ENCODE measurements at regions not wholly inside any gene's neighbourhood (a gene's known extent, or its start where the extent isn't known, plus 50 kb on each side); places are given as distances from the start of the nearest gene placed in this dataset.

DNA sequence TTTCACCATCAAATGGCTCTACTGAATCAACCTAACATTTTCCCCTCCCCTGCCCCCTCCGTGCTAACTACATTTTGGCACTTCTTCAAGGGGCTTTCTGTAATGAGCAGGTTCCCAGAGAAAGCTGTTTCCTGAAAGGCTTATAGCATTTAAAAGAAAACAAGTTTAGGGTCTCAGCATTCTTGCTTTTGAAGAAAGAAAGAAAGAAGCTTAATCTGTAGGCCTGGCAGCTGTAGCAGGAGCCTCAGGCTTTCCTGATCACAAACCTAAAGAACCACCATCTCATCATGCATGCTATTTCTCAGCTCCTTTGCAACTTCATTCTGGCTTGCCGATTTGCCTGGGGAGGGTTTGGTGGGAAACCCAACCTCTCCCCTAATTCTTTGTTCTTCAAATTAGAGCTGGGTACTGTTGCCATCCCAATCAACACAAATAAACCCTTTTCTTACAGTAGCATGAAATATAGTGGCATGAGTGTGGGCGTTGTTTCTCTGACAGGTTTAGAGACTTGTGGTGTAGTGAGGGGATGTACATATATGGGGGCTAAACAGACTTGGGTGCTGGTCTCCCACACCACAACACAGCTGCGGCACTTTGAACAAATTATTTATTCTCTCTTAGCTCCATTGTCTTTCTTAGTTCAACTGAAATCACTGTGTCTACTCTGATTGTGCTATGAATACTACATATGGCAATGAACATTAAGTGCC, 160.5 kb upstream of the TNC start:
- TF ChIP-seq, protein P1, sequence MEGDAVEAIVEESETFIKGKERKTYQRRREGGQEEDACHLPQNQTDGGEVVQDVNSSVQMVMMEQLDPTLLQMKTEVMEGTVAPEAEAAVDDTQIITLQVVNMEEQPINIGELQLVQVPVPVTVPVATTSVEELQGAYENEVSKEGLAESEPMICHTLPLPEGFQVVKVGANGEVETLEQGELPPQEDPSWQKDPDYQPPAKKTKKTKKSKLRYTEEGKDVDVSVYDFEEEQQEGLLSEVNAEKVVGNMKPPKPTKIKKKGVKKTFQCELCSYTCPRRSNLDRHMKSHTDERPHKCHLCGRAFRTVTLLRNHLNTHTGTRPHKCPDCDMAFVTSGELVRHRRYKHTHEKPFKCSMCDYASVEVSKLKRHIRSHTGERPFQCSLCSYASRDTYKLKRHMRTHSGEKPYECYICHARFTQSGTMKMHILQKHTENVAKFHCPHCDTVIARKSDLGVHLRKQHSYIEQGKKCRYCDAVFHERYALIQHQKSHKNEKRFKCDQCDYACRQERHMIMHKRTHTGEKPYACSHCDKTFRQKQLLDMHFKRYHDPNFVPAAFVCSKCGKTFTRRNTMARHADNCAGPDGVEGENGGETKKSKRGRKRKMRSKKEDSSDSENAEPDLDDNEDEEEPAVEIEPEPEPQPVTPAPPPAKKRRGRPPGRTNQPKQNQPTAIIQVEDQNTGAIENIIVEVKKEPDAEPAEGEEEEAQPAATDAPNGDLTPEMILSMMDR (IDR thresholded peaks at IDR 0.05; ENCODE audit: low read length) = no peak
- TF ChIP-seq EZH2 (optimal IDR thresholded peaks at IDR 0.05; ENCODE audit: low read depth, low read length) (no peak), EZH2phosphoT487 (IDR thresholded peaks at IDR 0.05; ENCODE audit: low read length) (no peak)
